Keratinocyte (primary cell): ENCODE measurements at regions not wholly inside any gene's neighbourhood (a gene's known extent, or its start where the extent isn't known, plus 50 kb on each side); places are given as distances from the start of the nearest gene placed in this dataset.

ENCODE experiments used
- DNase-seq: peaks from one replicate; pipeline ENCODE4 v3.0.0-alpha.2; 2011; ENCODE audit warnings: low read depth, missing footprints, low spot score
- FAIRE-seq: peaks from 2 replicates; lab custom pipeline; 2011; peaks lifted over from hg19 to GRCh38; lab: Jason Lieb, UNC
- H2AFZ ChIP-seq: 2 replicates; pipeline ENCODE4 v1.6.0; 2012; ENCODE audit warnings: low read length, control low read depth, inconsistent platforms; ENCODE audit not compliant: control insufficient read depth
- H3K27ac ChIP-seq: 2 replicates; pipeline ENCODE4 v1.5.1; 2011; ENCODE audit warnings: low read length; ENCODE audit not compliant: control insufficient read depth, insufficient read depth
- H3K27me3 ChIP-seq: 3 replicates; pipeline ENCODE4 v1.6.0; 2011; ENCODE audit warnings: low read length; ENCODE audit not compliant: control insufficient read depth, insufficient read depth; ENCODE audit errors: extremely low read depth
- H3K36me3 ChIP-seq, 2 experiments: 2 replicates in 1 of 2; 3 replicates in 1 of 2; pipeline ENCODE4 v1.5.1; 2011; ENCODE audit warnings: low read length in 2 of 2, mild to moderate bottlenecking in 1 of 2; ENCODE audit not compliant: control insufficient read depth in 2 of 2, insufficient read depth in 2 of 2; ENCODE audit errors: extremely low read depth in 1 of 2
- H3K4me1 ChIP-seq: 3 replicates; pipeline ENCODE4 v1.5.1; 2011; ENCODE audit warnings: low read length; ENCODE audit not compliant: control insufficient read depth, insufficient read depth; ENCODE audit errors: extremely low read depth
- H3K4me2 ChIP-seq: 3 replicates; pipeline ENCODE4 v1.6.0; 2011; ENCODE audit warnings: low read depth, low read length; ENCODE audit not compliant: control insufficient read depth, insufficient read depth; ENCODE audit errors: extremely low read depth
- H3K4me3 ChIP-seq, 3 experiments: fragments of 200-600 bp in 1 of 3; sonication (generic) in 1 of 3; 2 replicates in 2 of 3; 3 replicates in 1 of 3; pipeline ENCODE4 v1.5.1; 2011 to 2016; ENCODE audit warnings: low read length in 3 of 3, mild to moderate bottlenecking in 3 of 3, control low read depth in 2 of 3, inconsistent platforms in 1 of 3, low read depth in 1 of 3, mixed read lengths in 1 of 3, mixed run types in 1 of 3, moderate library complexity in 1 of 3; ENCODE audit not compliant: control insufficient read depth in 2 of 3, insufficient read depth in 2 of 3; ENCODE audit errors: extremely low read depth in 1 of 3
- H3K79me2 ChIP-seq: 2 replicates; pipeline ENCODE4 v1.6.0; 2012; ENCODE audit warnings: low read length; ENCODE audit not compliant: control insufficient read depth, insufficient read depth
- H3K9ac ChIP-seq: 3 replicates; pipeline ENCODE4 v1.6.0; 2011; ENCODE audit warnings: low read length; ENCODE audit not compliant: control insufficient read depth, insufficient read depth; ENCODE audit errors: extremely low read depth
- H3K9me1 ChIP-seq: 3 replicates; pipeline ENCODE4 v1.6.0; 2011; ENCODE audit warnings: low read length; ENCODE audit not compliant: control insufficient read depth, insufficient read depth; ENCODE audit errors: extremely low read depth
- H3K9me3 ChIP-seq: 2 replicates; pipeline ENCODE4 v1.5.1; 2012; ENCODE audit warnings: low read depth, low read length; ENCODE audit not compliant: control insufficient read depth
- H4K20me1 ChIP-seq: 3 replicates; pipeline ENCODE4 v1.6.0; 2011; ENCODE audit warnings: low read length; ENCODE audit not compliant: control insufficient read depth, insufficient read depth; ENCODE audit errors: extremely low read depth
- EZH2 ChIP-seq: IDR thresholded peaks from one replicate; pipeline ENCODE4 v1.6.1; 2012; ENCODE audit warnings: inconsistent platforms, mild to moderate bottlenecking, low read length, moderate library complexity
- dilution Hi-C: fragments of 300-500 bp; cut with MboI; formaldehyde crosslinking; loops from one replicate; pipeline ENCODE4 v1.7.0; 2020; ENCODE audit warnings: low sequenced_read_pairs; ENCODE audit not compliant: extremely low pct_ligation_motif_present
- TF ChIP-seq, protein P1 (sequence below), 3 experiments: IDR thresholded peaks in 1 of 3; conservative IDR thresholded peaks in 1 of 3; optimal IDR thresholded peaks in 1 of 3; 2 replicates in 2 of 3; 3 replicates in 1 of 3; pipeline versions ENCODE3 to v1.5.1; 2011; ENCODE audit warnings: low read length in 3 of 3, mild to moderate bottlenecking in 3 of 3, moderate library complexity in 2 of 3, control low read depth in 1 of 3, inconsistent platforms in 1 of 3; ENCODE audit not compliant: insufficient read depth in 2 of 3; ENCODE audit errors: extremely low read depth in 1 of 3

DNA sequence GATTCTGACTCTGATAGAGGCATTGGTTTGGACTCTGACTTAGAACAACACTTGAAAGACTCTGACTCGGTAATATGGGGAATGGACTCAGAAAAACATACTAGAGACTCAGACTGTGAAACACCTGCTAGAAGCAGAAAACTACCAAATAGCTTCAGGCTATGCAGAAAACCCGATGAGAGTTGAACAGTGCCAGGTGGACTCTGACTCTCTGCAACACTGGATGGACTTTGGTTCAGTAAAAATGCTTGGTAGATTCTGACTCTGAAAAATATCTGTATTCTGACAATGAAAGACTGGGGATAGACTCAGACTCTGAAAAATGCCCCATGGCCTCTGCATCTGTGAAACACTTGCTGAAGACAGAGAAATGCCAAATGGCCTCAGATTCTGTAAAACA, 215.1 kb upstream of the HDX start:
- Histone ChIP-seq H3K9me3 (no peaks in the 10 kb centered on the region), H3K9me1 (no peaks in the 10 kb centered on the region), H3K4me1 (no peaks in the 10 kb centered on the region), H3K27ac (no peak overlapping the region), H3K79me2 (no peaks in the 10 kb centered on the region), H3K4me2 (no peak overlapping the region), H3K36me3 (no peaks in the 10 kb centered on the region), H4K20me1 (no peaks in the 10 kb centered on the region), H3K27me3 (no peaks in the 10 kb centered on the region), H3K4me3 (no peak overlapping the region), H3K9ac (no peak overlapping the region), H2AFZ (no peak overlapping the region)
- TF ChIP-seq EZH2, result no peak
- TF ChIP-seq, protein P1, sequence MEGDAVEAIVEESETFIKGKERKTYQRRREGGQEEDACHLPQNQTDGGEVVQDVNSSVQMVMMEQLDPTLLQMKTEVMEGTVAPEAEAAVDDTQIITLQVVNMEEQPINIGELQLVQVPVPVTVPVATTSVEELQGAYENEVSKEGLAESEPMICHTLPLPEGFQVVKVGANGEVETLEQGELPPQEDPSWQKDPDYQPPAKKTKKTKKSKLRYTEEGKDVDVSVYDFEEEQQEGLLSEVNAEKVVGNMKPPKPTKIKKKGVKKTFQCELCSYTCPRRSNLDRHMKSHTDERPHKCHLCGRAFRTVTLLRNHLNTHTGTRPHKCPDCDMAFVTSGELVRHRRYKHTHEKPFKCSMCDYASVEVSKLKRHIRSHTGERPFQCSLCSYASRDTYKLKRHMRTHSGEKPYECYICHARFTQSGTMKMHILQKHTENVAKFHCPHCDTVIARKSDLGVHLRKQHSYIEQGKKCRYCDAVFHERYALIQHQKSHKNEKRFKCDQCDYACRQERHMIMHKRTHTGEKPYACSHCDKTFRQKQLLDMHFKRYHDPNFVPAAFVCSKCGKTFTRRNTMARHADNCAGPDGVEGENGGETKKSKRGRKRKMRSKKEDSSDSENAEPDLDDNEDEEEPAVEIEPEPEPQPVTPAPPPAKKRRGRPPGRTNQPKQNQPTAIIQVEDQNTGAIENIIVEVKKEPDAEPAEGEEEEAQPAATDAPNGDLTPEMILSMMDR (optimal IDR thresholded peaks at IDR 0.05 in 1 of 3, IDR thresholded peaks at IDR 0.05 in 1 of 3, conservative IDR thresholded peaks at IDR 0.05 in 1 of 3; ENCODE audit: extremely low read depth in 1 of 3, insufficient read depth in 2 of 3, low read length in 3 of 3), result no peak
- DNase-seq (no peak), FAIRE-seq (no peak)
- dilution Hi-C loops, result no loop called here

DNA sequence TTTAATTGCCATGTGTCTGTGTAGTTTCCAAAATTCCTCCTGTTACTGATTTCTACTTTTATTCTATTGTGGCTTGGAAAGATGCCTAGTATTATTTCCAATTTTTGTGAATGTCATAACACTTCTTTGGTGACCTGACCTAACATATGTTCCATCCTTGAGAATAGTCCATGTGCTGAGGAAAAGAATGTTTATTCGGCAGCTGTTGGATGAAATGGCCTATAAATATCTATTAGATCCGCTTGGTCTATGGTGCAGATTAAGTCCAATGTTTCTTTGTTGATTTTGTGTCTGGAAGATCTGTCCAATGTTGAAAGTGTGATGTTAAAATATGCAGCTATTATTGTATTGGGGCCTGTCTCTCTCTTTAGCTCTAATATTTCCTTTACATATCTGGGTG, 219.2 kb upstream of the HDX start:
- Histone ChIP-seq H3K27ac (no peak overlapping the region), H3K9me3 (no peaks in the 10 kb centered on the region), H3K4me1 (no peaks in the 10 kb centered on the region), H3K9me1 (no peaks in the 10 kb centered on the region), H4K20me1 (no peaks in the 10 kb centered on the region), H3K4me3 (no peak overlapping the region), H3K79me2 (no peaks in the 10 kb centered on the region), H3K36me3 (no peaks in the 10 kb centered on the region), H3K27me3 (no peaks in the 10 kb centered on the region), H3K9ac (no peak overlapping the region), H3K4me2 (no peak overlapping the region), H2AFZ (no peak overlapping the region)
- no peak for TF ChIP-seq EZH2
- TF ChIP-seq, protein P1 (optimal IDR thresholded peaks at IDR 0.05 in 1 of 3, IDR thresholded peaks at IDR 0.05 in 1 of 3, conservative IDR thresholded peaks at IDR 0.05 in 1 of 3; ENCODE audit: extremely low read depth in 1 of 3, insufficient read depth in 2 of 3, low read length in 3 of 3), result no peak
- dilution Hi-C loops, result no loop called here
- no peak for FAIRE-seq
- DNase-seq, result no peak
